ENCODE measurements at regions not wholly inside any gene's neighbourhood (a gene's known extent, or its start where the extent isn't known, plus 50 kb on each side); places are given as distances from the start of the nearest gene placed in this dataset.

DNA sequence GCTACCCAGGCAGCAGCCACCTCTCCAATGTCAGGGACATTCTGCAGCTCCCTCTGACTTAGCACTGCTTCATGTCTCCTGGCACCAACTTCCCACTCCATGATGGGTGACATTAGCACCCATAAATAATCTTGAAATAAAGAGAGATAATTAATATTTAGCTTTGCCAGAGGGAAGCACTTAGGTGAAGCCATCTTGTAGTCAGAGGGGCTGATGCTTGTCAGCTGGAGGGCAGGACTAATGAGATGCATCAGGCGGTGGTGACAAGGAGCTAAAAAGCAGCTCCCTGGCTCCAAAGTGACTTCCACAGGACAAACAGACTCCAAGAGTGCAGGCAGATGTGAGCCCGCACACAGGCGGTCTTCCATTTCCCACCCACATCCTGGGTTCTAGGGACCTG, 153.0 kb upstream of the ID2 start:
- TF ChIP-seq, protein P1, sequence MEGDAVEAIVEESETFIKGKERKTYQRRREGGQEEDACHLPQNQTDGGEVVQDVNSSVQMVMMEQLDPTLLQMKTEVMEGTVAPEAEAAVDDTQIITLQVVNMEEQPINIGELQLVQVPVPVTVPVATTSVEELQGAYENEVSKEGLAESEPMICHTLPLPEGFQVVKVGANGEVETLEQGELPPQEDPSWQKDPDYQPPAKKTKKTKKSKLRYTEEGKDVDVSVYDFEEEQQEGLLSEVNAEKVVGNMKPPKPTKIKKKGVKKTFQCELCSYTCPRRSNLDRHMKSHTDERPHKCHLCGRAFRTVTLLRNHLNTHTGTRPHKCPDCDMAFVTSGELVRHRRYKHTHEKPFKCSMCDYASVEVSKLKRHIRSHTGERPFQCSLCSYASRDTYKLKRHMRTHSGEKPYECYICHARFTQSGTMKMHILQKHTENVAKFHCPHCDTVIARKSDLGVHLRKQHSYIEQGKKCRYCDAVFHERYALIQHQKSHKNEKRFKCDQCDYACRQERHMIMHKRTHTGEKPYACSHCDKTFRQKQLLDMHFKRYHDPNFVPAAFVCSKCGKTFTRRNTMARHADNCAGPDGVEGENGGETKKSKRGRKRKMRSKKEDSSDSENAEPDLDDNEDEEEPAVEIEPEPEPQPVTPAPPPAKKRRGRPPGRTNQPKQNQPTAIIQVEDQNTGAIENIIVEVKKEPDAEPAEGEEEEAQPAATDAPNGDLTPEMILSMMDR (IDR thresholded peaks at IDR 0.05 in 2 of 3, conservative IDR thresholded peaks at IDR 0.05 in 1 of 3; ENCODE audit: borderline replicate concordance in 1 of 3, insufficient read depth in 1 of 3, low read depth in 2 of 3, low read length in 2 of 3) = no peak
- TF ChIP-seq EGR1 (IDR thresholded peaks at IDR 0.05; ENCODE audit: low read depth) = no peak
- no peak for TF ChIP-seq POLR2AphosphoS5 (IDR thresholded peaks at IDR 0.05; ENCODE audit: low read depth, low read length)
- TF ChIP-seq, protein P2, sequence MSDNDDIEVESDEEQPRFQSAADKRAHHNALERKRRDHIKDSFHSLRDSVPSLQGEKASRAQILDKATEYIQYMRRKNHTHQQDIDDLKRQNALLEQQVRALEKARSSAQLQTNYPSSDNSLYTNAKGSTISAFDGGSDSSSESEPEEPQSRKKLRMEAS (IDR thresholded peaks at IDR 0.05) = no peak
- TF ChIP-seq EZH2 (IDR thresholded peaks at IDR 0.05) = no peak
- TF ChIP-seq, protein P3, sequence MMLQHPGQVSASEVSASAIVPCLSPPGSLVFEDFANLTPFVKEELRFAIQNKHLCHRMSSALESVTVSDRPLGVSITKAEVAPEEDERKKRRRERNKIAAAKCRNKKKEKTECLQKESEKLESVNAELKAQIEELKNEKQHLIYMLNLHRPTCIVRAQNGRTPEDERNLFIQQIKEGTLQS (IDR thresholded peaks at IDR 0.05) = no peak
- no peak for TF ChIP-seq POLR2A (IDR thresholded peaks at IDR 0.05; ENCODE audit: borderline replicate concordance, extremely low read depth, insufficient read depth, insufficient read length)
- no peak for TF ChIP-seq ZFX (IDR thresholded peaks at IDR 0.05)
- TF ChIP-seq FOSL1 (IDR thresholded peaks at IDR 0.05; ENCODE audit: low read depth) = no peak
- TF ChIP-seq, protein P4, sequence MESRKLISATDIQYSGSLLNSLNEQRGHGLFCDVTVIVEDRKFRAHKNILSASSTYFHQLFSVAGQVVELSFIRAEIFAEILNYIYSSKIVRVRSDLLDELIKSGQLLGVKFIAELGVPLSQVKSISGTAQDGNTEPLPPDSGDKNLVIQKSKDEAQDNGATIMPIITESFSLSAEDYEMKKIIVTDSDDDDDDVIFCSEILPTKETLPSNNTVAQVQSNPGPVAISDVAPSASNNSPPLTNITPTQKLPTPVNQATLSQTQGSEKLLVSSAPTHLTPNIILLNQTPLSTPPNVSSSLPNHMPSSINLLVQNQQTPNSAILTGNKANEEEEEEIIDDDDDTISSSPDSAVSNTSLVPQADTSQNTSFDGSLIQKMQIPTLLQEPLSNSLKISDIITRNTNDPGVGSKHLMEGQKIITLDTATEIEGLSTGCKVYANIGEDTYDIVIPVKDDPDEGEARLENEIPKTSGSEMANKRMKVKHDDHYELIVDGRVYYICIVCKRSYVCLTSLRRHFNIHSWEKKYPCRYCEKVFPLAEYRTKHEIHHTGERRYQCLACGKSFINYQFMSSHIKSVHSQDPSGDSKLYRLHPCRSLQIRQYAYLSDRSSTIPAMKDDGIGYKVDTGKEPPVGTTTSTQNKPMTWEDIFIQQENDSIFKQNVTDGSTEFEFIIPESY (IDR thresholded peaks at IDR 0.05; ENCODE audit: extremely low read depth, insufficient replicate concordance, low read length) = no peak
- no peak for TF ChIP-seq SIN3A (IDR thresholded peaks at IDR 0.05; ENCODE audit: low read depth)
- TF ChIP-seq CEBPB (IDR thresholded peaks at IDR 0.05; ENCODE audit: low read depth) = no peak
- no peak for TF ChIP-seq EZH2phosphoT487 (IDR thresholded peaks at IDR 0.05; ENCODE audit: borderline replicate concordance)
- TF ChIP-seq ZNF274 (IDR thresholded peaks at IDR 0.05; ENCODE audit: low read depth, low read length) = no peak
